ENCODE measurements at regions not wholly inside any gene's neighbourhood (a gene's known extent, or its start where the extent isn't known, plus 50 kb on each side); places are given as distances from the start of the nearest gene placed in this dataset.
A peak's percentile ranks its signal among the peaks of the same experiment; 100 is the strongest.

- H3K4me1 ChIP-seq (ENCODE audit: control insufficient read depth, extremely low read depth, insufficient read depth, low read length) = peaks cover 3% of the 10 kb centered on the region
- H3K9ac ChIP-seq (ENCODE audit: insufficient read depth, low read length) = no peak overlapping the region
- TF ChIP-seq CTCF (conservative IDR thresholded peaks at IDR 0.05 in 1 of 2, IDR thresholded peaks at IDR 0.05 in 1 of 2; ENCODE audit: low read depth in 1 of 2, low read length in 2 of 2) (no peak), EZH2 (IDR thresholded peaks at IDR 0.05; ENCODE audit: low read length, missing control alignments) (no peak)
- no peak overlapping the region for H2AFZ ChIP-seq (ENCODE audit: low read length)
- no peaks in the 10 kb centered on the region for H3K36me3 ChIP-seq (ENCODE audit: control insufficient read depth, insufficient read depth, low read length)
- no peaks in the 10 kb centered on the region for H3K27me3 ChIP-seq (ENCODE audit: control insufficient read depth, insufficient read depth, low read length)
- no peaks in the 10 kb centered on the region for H4K20me1 ChIP-seq (ENCODE audit: control insufficient read depth, extremely low read depth, insufficient read depth, low read length)
- no peaks in the 10 kb centered on the region for H3K9me3 ChIP-seq (ENCODE audit: control insufficient read depth, insufficient read depth, low read depth, low read length)
- H3K4me2 ChIP-seq (ENCODE audit: extremely low read depth, insufficient read depth, low read length) = no peak overlapping the region
- H3K27ac ChIP-seq (ENCODE audit: insufficient read depth, low read length) = no peak overlapping the region
- H3K79me2 ChIP-seq (ENCODE audit: control insufficient read depth, insufficient read depth, low read length) = no peaks in the 10 kb centered on the region
- no peak for DNase-seq (ENCODE audit: low read depth in 2 of 2)
- no peak overlapping the region for H3K4me3 ChIP-seq (replicated peaks in 1 of 4; ENCODE audit: control extremely low read depth in 1 of 4, insufficient read depth in 1 of 4, low read depth in 3 of 4, low read length in 4 of 4)
Measured at GRCh38 chr19:31118986-31119385, 230.2 kb downstream of the TSHZ3 start.

GRCh38 chr19:31118287-31118955 is 230.8 kb downstream of the TSHZ3 start:
- no peak for DNase-seq (ENCODE audit: low read depth in 2 of 2)
- Histone ChIP-seq H3K79me2 (ENCODE audit: control insufficient read depth, insufficient read depth, low read length) (no peaks in the 10 kb centered on the region), H3K27me3 (ENCODE audit: control insufficient read depth, insufficient read depth, low read length) (no peaks in the 10 kb centered on the region), H3K27ac (ENCODE audit: insufficient read depth, low read length) (no peak overlapping the region), H3K9ac (ENCODE audit: insufficient read depth, low read length) (no peak overlapping the region), H3K9me3 (ENCODE audit: control insufficient read depth, insufficient read depth, low read depth, low read length) (no peaks in the 10 kb centered on the region), H2AFZ (ENCODE audit: low read length) (no peak overlapping the region), H4K20me1 (ENCODE audit: control insufficient read depth, extremely low read depth, insufficient read depth, low read length) (no peaks in the 10 kb centered on the region), H3K4me1 (ENCODE audit: control insufficient read depth, extremely low read depth, insufficient read depth, low read length) (peaks cover 3% of the 10 kb centered on the region), H3K36me3 (ENCODE audit: control insufficient read depth, insufficient read depth, low read length) (no peaks in the 10 kb centered on the region), H3K4me2 (ENCODE audit: extremely low read depth, insufficient read depth, low read length) (no peak overlapping the region), H3K4me3 (replicated peaks in 1 of 4; ENCODE audit: control extremely low read depth in 1 of 4, insufficient read depth in 1 of 4, low read depth in 3 of 4, low read length in 4 of 4) (no peak overlapping the region)
- TF ChIP-seq EZH2 (IDR thresholded peaks at IDR 0.05; ENCODE audit: low read length, missing control alignments) (no peak), CTCF (conservative IDR thresholded peaks at IDR 0.05 in 1 of 2, IDR thresholded peaks at IDR 0.05 in 1 of 2; ENCODE audit: low read depth in 1 of 2, low read length in 2 of 2) (no peak)

GRCh38 chr19:31114585-31114984 is 234.7 kb downstream of the TSHZ3 start:
- no peaks in the 10 kb centered on the region for H4K20me1 ChIP-seq (ENCODE audit: control insufficient read depth, extremely low read depth, insufficient read depth, low read length)
- no peak for TF ChIP-seq CTCF (conservative IDR thresholded peaks at IDR 0.05 in 1 of 2, IDR thresholded peaks at IDR 0.05 in 1 of 2; ENCODE audit: low read depth in 1 of 2, low read length in 2 of 2)
- no peak for TF ChIP-seq EZH2 (IDR thresholded peaks at IDR 0.05; ENCODE audit: low read length, missing control alignments)
- H3K4me1 ChIP-seq (ENCODE audit: control insufficient read depth, extremely low read depth, insufficient read depth, low read length) = no peaks in the 10 kb centered on the region
- H3K4me2 ChIP-seq (ENCODE audit: extremely low read depth, insufficient read depth, low read length) = no peak overlapping the region
- no peak overlapping the region for H3K4me3 ChIP-seq (replicated peaks in 1 of 4; ENCODE audit: control extremely low read depth in 1 of 4, insufficient read depth in 1 of 4, low read depth in 3 of 4, low read length in 4 of 4)
- DNase-seq (ENCODE audit: low read depth in 2 of 2) = peak in 1 of 2 donors; percentile 49
- no peaks in the 10 kb centered on the region for H3K9me3 ChIP-seq (ENCODE audit: control insufficient read depth, insufficient read depth, low read depth, low read length)
- no peak overlapping the region for H3K9ac ChIP-seq (ENCODE audit: insufficient read depth, low read length)
- H2AFZ ChIP-seq (ENCODE audit: low read length) = no peak overlapping the region
- H3K27ac ChIP-seq (ENCODE audit: insufficient read depth, low read length) = no peak overlapping the region
- no peaks in the 10 kb centered on the region for H3K27me3 ChIP-seq (ENCODE audit: control insufficient read depth, insufficient read depth, low read length)
- no peaks in the 10 kb centered on the region for H3K79me2 ChIP-seq (ENCODE audit: control insufficient read depth, insufficient read depth, low read length)
- H3K36me3 ChIP-seq (ENCODE audit: control insufficient read depth, insufficient read depth, low read length) = no peaks in the 10 kb centered on the region

All from fibroblast of lung (primary cell).